HG02973 (cell line): ENCODE measurements at regions not wholly inside any gene's neighbourhood (a gene's known extent, or its start where the extent isn't known, plus 50 kb on each side); places are given as distances from the start of the nearest gene placed in this dataset.
"Not testable (repeated sequence)": the region's sequence is repeated elsewhere in the genome, so short reads cannot be mapped to it uniquely, and the experiment has no call there.

ENCODE experiments used
- ATAC-seq: cut with Tn5 transposase; IDR thresholded peaks from one replicate; pipeline ENCODE4 v1.9.1; 2021; ENCODE audit warnings: moderate library complexity; ENCODE audit not compliant: unreplicated experiment

- ATAC-seq = no peak
Observed at GRCh38 chr12:115813256-115813655, 464.2 kb downstream of the MED13L start.

- ATAC-seq = no peak
Observed at GRCh38 chr12:115811929-115812328, 465.6 kb downstream of the MED13L start.

GRCh38 chr12:115811045-115811444 lies 466.4 kb downstream of the MED13L start:
- ATAC-seq = no peak

GRCh38 chr12:115810122-115810901 lies 467.2 kb downstream of the MED13L start:
- ATAC-seq = no peak

- ATAC-seq = no peak
Observed at GRCh38 chr12:115806000-115806399, 471.5 kb downstream of the MED13L start.

GRCh38 chr12:115802767-115803166 lies 474.7 kb downstream of the MED13L start:
- ATAC-seq = no peak

- no peak for ATAC-seq
Observed at GRCh38 chr12:115801871-115802270, 475.6 kb downstream of the MED13L start.

- ATAC-seq = no peak
Observed at GRCh38 chr12:115799610-115800009, 477.9 kb downstream of the MED13L start.

GRCh38 chr12:115798309-115798917 lies 479.1 kb downstream of the MED13L start:
- no peak for ATAC-seq

GRCh38 chr12:115794659-115795081 lies 482.8 kb downstream of the MED13L start:
- ATAC-seq = no peak

- ATAC-seq = no peak
Observed at GRCh38 chr12:115791331-115791730, 486.2 kb downstream of the MED13L start.

- ATAC-seq = no peak
Observed at GRCh38 chr12:115790526-115790925, 487.0 kb downstream of the MED13L start.

GRCh38 chr12:115786490-115786889 lies 491.0 kb downstream of the MED13L start:
- ATAC-seq = not testable (repeated sequence)

GRCh38 chr12:115785548-115785947 lies 491.9 kb downstream of the MED13L start:
- no peak for ATAC-seq

GRCh38 chr12:115776399-115776798 lies 501.1 kb downstream of the MED13L start:
- ATAC-seq = no peak

GRCh38 chr12:115774148-115774895 lies 503.2 kb downstream of the MED13L start:
- no peak for ATAC-seq

GRCh38 chr12:115771601-115772000 lies 505.9 kb downstream of the MED13L start:
- ATAC-seq = no peak

GRCh38 chr12:115771065-115771464 lies 506.4 kb downstream of the MED13L start:
- ATAC-seq = no peak

GRCh38 chr12:115770643-115771042 lies 506.9 kb downstream of the MED13L start:
- ATAC-seq = no peak

GRCh38 chr12:115767916-115768315 lies 509.6 kb downstream of the MED13L start:
- no peak for ATAC-seq

- no peak for ATAC-seq
Observed at GRCh38 chr12:115763982-115764621, 513.4 kb downstream of the MED13L start.
